ENCODE measurements at regions not wholly inside any gene's neighbourhood (a gene's known extent, or its start where the extent isn't known, plus 50 kb on each side); places are given as distances from the start of the nearest gene placed in this dataset.

GRCh38 chr4:183030823-183031222 lies 68.2 kb upstream of the WWC2 start:
- no peak for TF ChIP-seq EZH2 (IDR thresholded peaks at IDR 0.05; ENCODE audit: borderline replicate concordance)
- no peak for TF ChIP-seq CTCF (IDR thresholded peaks at IDR 0.05; ENCODE audit: poor library complexity)
- no peak for TF ChIP-seq EZH2phosphoT487 (IDR thresholded peaks at IDR 0.05; ENCODE audit: low read depth, severe bottlenecking, unreplicated experiment)
- no peak overlapping the region for H3K4me3 ChIP-seq
- H3K4me1 ChIP-seq (ENCODE audit: insufficient read depth), result no peaks in the 10 kb centered on the region
- H3K79me2 ChIP-seq, result no peaks in the 10 kb centered on the region
- no peaks in the 10 kb centered on the region for H3K9me2 ChIP-seq (replicated peaks; ENCODE audit: insufficient read depth)
- H4K20me1 ChIP-seq (ENCODE audit: insufficient read depth, poor library complexity, severe bottlenecking), result no peaks in the 10 kb centered on the region
- DNase-seq (ENCODE audit: low spot score), result no peak
- no peaks in the 10 kb centered on the region for H3K36me3 ChIP-seq (replicated peaks; ENCODE audit: insufficient read depth, low read depth)
- no peak overlapping the region for H3K27ac ChIP-seq
- H3K27me3 ChIP-seq, result no peaks in the 10 kb centered on the region
- H3K4me2 ChIP-seq, result no peak overlapping the region
- H2AFZ ChIP-seq, result no peak overlapping the region
- 84% methylated on average over 4 of the region's 4 CpGs for WGBS (ENCODE audit: low lambda C conversion rate, missing lambda C conversion rate)
- no peaks in the 10 kb centered on the region for H3K9me3 ChIP-seq (ENCODE audit: low read depth)

- TF ChIP-seq EZH2phosphoT487 (IDR thresholded peaks at IDR 0.05; ENCODE audit: low read depth, severe bottlenecking, unreplicated experiment), result no peak
- no peak for TF ChIP-seq CTCF (IDR thresholded peaks at IDR 0.05; ENCODE audit: poor library complexity)
- no peak for TF ChIP-seq EZH2 (IDR thresholded peaks at IDR 0.05; ENCODE audit: borderline replicate concordance)
- H3K9me3 ChIP-seq (ENCODE audit: low read depth), result no peaks in the 10 kb centered on the region
- H4K20me1 ChIP-seq (ENCODE audit: insufficient read depth, poor library complexity, severe bottlenecking), result no peaks in the 10 kb centered on the region
- 56% methylated on average over 1 of the region's 1 CpG for WGBS (ENCODE audit: low lambda C conversion rate, missing lambda C conversion rate)
- H3K27ac ChIP-seq, result no peak overlapping the region
- H3K27me3 ChIP-seq, result no peaks in the 10 kb centered on the region
- no peak for DNase-seq (ENCODE audit: low spot score)
- H3K79me2 ChIP-seq, result no peaks in the 10 kb centered on the region
- no peak overlapping the region for H2AFZ ChIP-seq
- H3K9me2 ChIP-seq (replicated peaks; ENCODE audit: insufficient read depth), result no peaks in the 10 kb centered on the region
- no peak overlapping the region for H3K4me2 ChIP-seq
- H3K36me3 ChIP-seq (replicated peaks; ENCODE audit: insufficient read depth, low read depth), result no peaks in the 10 kb centered on the region
- no peaks in the 10 kb centered on the region for H3K4me1 ChIP-seq (ENCODE audit: insufficient read depth)
- no peak overlapping the region for H3K4me3 ChIP-seq
Measured at GRCh38 chr4:183030309-183030708, 68.7 kb upstream of the WWC2 start.

GRCh38 chr4:183029365-183029764 lies 69.7 kb upstream of the WWC2 start:
- no peak overlapping the region for H3K4me2 ChIP-seq
- H3K36me3 ChIP-seq (replicated peaks; ENCODE audit: insufficient read depth, low read depth), result no peaks in the 10 kb centered on the region
- H3K79me2 ChIP-seq, result no peaks in the 10 kb centered on the region
- no peaks in the 10 kb centered on the region for H3K9me2 ChIP-seq (replicated peaks; ENCODE audit: insufficient read depth)
- no peak overlapping the region for H3K4me3 ChIP-seq
- WGBS (ENCODE audit: low lambda C conversion rate, missing lambda C conversion rate), result 93% methylated on average over 4 of the region's 4 CpGs
- no peak overlapping the region for H3K27ac ChIP-seq
- H3K4me1 ChIP-seq (ENCODE audit: insufficient read depth), result no peaks in the 10 kb centered on the region
- no peak for DNase-seq (ENCODE audit: low spot score)
- no peaks in the 10 kb centered on the region for H3K27me3 ChIP-seq
- TF ChIP-seq EZH2 (IDR thresholded peaks at IDR 0.05; ENCODE audit: borderline replicate concordance) (no peak), EZH2phosphoT487 (IDR thresholded peaks at IDR 0.05; ENCODE audit: low read depth, severe bottlenecking, unreplicated experiment) (no peak), CTCF (IDR thresholded peaks at IDR 0.05; ENCODE audit: poor library complexity) (no peak)
- H3K9me3 ChIP-seq (ENCODE audit: low read depth), result no peaks in the 10 kb centered on the region
- no peak overlapping the region for H2AFZ ChIP-seq
- H4K20me1 ChIP-seq (ENCODE audit: insufficient read depth, poor library complexity, severe bottlenecking), result no peaks in the 10 kb centered on the region

- Histone ChIP-seq H3K9me2 (replicated peaks; ENCODE audit: insufficient read depth) (no peaks in the 10 kb centered on the region), H3K9me3 (ENCODE audit: low read depth) (no peaks in the 10 kb centered on the region), H3K79me2 (no peaks in the 10 kb centered on the region), H3K4me1 (ENCODE audit: insufficient read depth) (no peaks in the 10 kb centered on the region), H3K4me3 (no peak overlapping the region), H2AFZ (no peak overlapping the region), H4K20me1 (ENCODE audit: insufficient read depth, poor library complexity, severe bottlenecking) (no peaks in the 10 kb centered on the region), H3K27me3 (no peaks in the 10 kb centered on the region), H3K36me3 (replicated peaks; ENCODE audit: insufficient read depth, low read depth) (no peaks in the 10 kb centered on the region), H3K4me2 (no peak overlapping the region), H3K27ac (no peak overlapping the region)
- no peak for DNase-seq (ENCODE audit: low spot score)
- 83% methylated on average over 2 of the region's 2 CpGs for WGBS (ENCODE audit: low lambda C conversion rate, missing lambda C conversion rate)
- TF ChIP-seq EZH2 (IDR thresholded peaks at IDR 0.05; ENCODE audit: borderline replicate concordance) (no peak), CTCF (IDR thresholded peaks at IDR 0.05; ENCODE audit: poor library complexity) (no peak), EZH2phosphoT487 (IDR thresholded peaks at IDR 0.05; ENCODE audit: low read depth, severe bottlenecking, unreplicated experiment) (no peak)
Measured at GRCh38 chr4:183026701-183027100, 72.4 kb upstream of the WWC2 start.
